ENCODE measurements at regions not wholly inside any gene's neighbourhood (a gene's known extent, or its start where the extent isn't known, plus 50 kb on each side); places are given as distances from the start of the nearest gene placed in this dataset.

- TF ChIP-seq POLR2AphosphoS5 (IDR thresholded peaks at IDR 0.05; ENCODE audit: low read depth, low read length) (no peak), TAF1 (IDR thresholded peaks at IDR 0.05; ENCODE audit: borderline replicate concordance, insufficient read depth, low read length) (no peak), SIN3A (IDR thresholded peaks at IDR 0.05; ENCODE audit: borderline replicate concordance, insufficient read depth, low read length) (no peak), REST (IDR thresholded peaks at IDR 0.05; ENCODE audit: insufficient read depth in 1 of 2, low read depth in 2 of 2, low read length in 2 of 2) (no peak), FOXP2 (optimal IDR thresholded peaks at IDR 0.05; ENCODE audit: borderline replicate concordance, extremely low read depth, extremely low read length, insufficient read depth) (no peak)
Measured at GRCh38 chr5:106648401-106648800, 1022.3 kb downstream of the EFNA5 start.

- no peak for TF ChIP-seq REST (IDR thresholded peaks at IDR 0.05; ENCODE audit: insufficient read depth in 1 of 2, low read depth in 2 of 2, low read length in 2 of 2)
- TF ChIP-seq TAF1 (IDR thresholded peaks at IDR 0.05; ENCODE audit: borderline replicate concordance, insufficient read depth, low read length): no peak
- no peak for TF ChIP-seq POLR2AphosphoS5 (IDR thresholded peaks at IDR 0.05; ENCODE audit: low read depth, low read length)
- no peak for TF ChIP-seq FOXP2 (optimal IDR thresholded peaks at IDR 0.05; ENCODE audit: borderline replicate concordance, extremely low read depth, extremely low read length, insufficient read depth)
- TF ChIP-seq SIN3A (IDR thresholded peaks at IDR 0.05; ENCODE audit: borderline replicate concordance, insufficient read depth, low read length): no peak
Measured at GRCh38 chr5:106646106-106646505, 1024.6 kb downstream of the EFNA5 start.

GRCh38 chr5:106640511-106640910, 1030.2 kb downstream of the EFNA5 start:
- TF ChIP-seq FOXP2 (optimal IDR thresholded peaks at IDR 0.05; ENCODE audit: borderline replicate concordance, extremely low read depth, extremely low read length, insufficient read depth) (no peak), REST (IDR thresholded peaks at IDR 0.05; ENCODE audit: insufficient read depth in 1 of 2, low read depth in 2 of 2, low read length in 2 of 2) (no peak), SIN3A (IDR thresholded peaks at IDR 0.05; ENCODE audit: borderline replicate concordance, insufficient read depth, low read length) (no peak), TAF1 (IDR thresholded peaks at IDR 0.05; ENCODE audit: borderline replicate concordance, insufficient read depth, low read length) (no peak), POLR2AphosphoS5 (IDR thresholded peaks at IDR 0.05; ENCODE audit: low read depth, low read length) (no peak)

- TF ChIP-seq FOXP2 (optimal IDR thresholded peaks at IDR 0.05; ENCODE audit: borderline replicate concordance, extremely low read depth, extremely low read length, insufficient read depth): no peak
- TF ChIP-seq POLR2AphosphoS5 (IDR thresholded peaks at IDR 0.05; ENCODE audit: low read depth, low read length): no peak
- no peak for TF ChIP-seq TAF1 (IDR thresholded peaks at IDR 0.05; ENCODE audit: borderline replicate concordance, insufficient read depth, low read length)
- no peak for TF ChIP-seq SIN3A (IDR thresholded peaks at IDR 0.05; ENCODE audit: borderline replicate concordance, insufficient read depth, low read length)
- no peak for TF ChIP-seq REST (IDR thresholded peaks at IDR 0.05; ENCODE audit: insufficient read depth in 1 of 2, low read depth in 2 of 2, low read length in 2 of 2)
Measured at GRCh38 chr5:106639488-106639887, 1031.2 kb downstream of the EFNA5 start.

GRCh38 chr5:106637275-106637674, 1033.5 kb downstream of the EFNA5 start:
- TF ChIP-seq REST (IDR thresholded peaks at IDR 0.05; ENCODE audit: insufficient read depth in 1 of 2, low read depth in 2 of 2, low read length in 2 of 2) (no peak), TAF1 (IDR thresholded peaks at IDR 0.05; ENCODE audit: borderline replicate concordance, insufficient read depth, low read length) (no peak), POLR2AphosphoS5 (IDR thresholded peaks at IDR 0.05; ENCODE audit: low read depth, low read length) (no peak)

Data from PFSK-1 (cell line).